GM12878 (cell line): ENCODE measurements at regions not wholly inside any gene's neighbourhood (a gene's known extent, or its start where the extent isn't known, plus 50 kb on each side); places are given as distances from the start of the nearest gene placed in this dataset.

Experiments used
- ATAC-seq: fragments of 200-7000 bp; cut with Tn5 transposase; 3 replicates; pipeline ENCODE4 v1.9.1; 2020; ENCODE audit warnings: mild to moderate bottlenecking, moderate library complexity
- BruUV-seq: library from RNA; stranded (reverse); fragments of 400-500 nt; replicated peaks from 2 replicates; lab custom pipeline; 2021; lab: Mats Ljungman, UMichigan
- CTCF ChIA-PET: fragments of 300-600 bp; sonication (Branson Sonifier 250); formaldehyde crosslinking; extraction: SDS; loops from one replicate; lab custom pipeline; 2021; ENCODE audit warnings: inconsistent platforms; lab: Yijun Ruan, JAX
- POLR2A ChIA-PET: fragments of 350-600 bp; formaldehyde crosslinking; extraction: SDS; loops from one replicate; lab custom pipeline; 2021; ENCODE audit warnings: inconsistent platforms; lab: Charles Lee
- RAD21 ChIA-PET: fragments of 300-600 bp; sonication (Branson Sonifier 250); formaldehyde crosslinking; loops from one replicate; lab custom pipeline; 2023; ENCODE audit warnings: antibody characterized with exemption; ENCODE audit not compliant: unreplicated experiment; lab: Charles Lee
- SMC1A ChIA-PET: fragments of 300-600 bp; sonication (Branson Sonifier 250); formaldehyde crosslinking; loops from one replicate; lab custom pipeline; 2023; ENCODE audit not compliant: unreplicated experiment, uncharacterized antibody; lab: Charles Lee
- DNase-seq: peaks from one replicate; pipeline ENCODE4 v3.0.0-alpha.2; 2011; ENCODE audit warnings: low read depth, low spot score
- FAIRE-seq: peaks from 3 replicates; lab custom pipeline; 2011; peaks lifted over from hg19 to GRCh38; lab: Jason Lieb, UNC
- H2AFZ ChIP-seq: 2 replicates; pipeline ENCODE4 v1.6.0; 2011; ENCODE audit warnings: low read depth, low read length, control low read depth; ENCODE audit not compliant: control insufficient read depth
- H3K27ac ChIP-seq: 2 replicates; pipeline ENCODE4 v1.5.1; 2011; ENCODE audit warnings: control low read depth; ENCODE audit not compliant: control insufficient read depth, insufficient read depth
- H3K27me3 ChIP-seq, 2 experiments: replicated peaks in 1 of 2; 2 replicates each; pipeline versions ENCODE4 v1.6.0 to v1.6.1; 2011; ENCODE audit warnings: low read length in 1 of 2; ENCODE audit not compliant: control insufficient read depth in 2 of 2, insufficient read depth in 2 of 2
- H3K36me3 ChIP-seq, 2 experiments: 2 replicates each; pipeline ENCODE4 v1.5.1; 2011; ENCODE audit warnings: low read length in 1 of 2; ENCODE audit not compliant: control insufficient read depth in 2 of 2, insufficient read depth in 2 of 2
- H3K4me1 ChIP-seq: 2 replicates; pipeline ENCODE4 v1.6.1; 2011; ENCODE audit warnings: mild to moderate bottlenecking, low read length, moderate library complexity, mixed read lengths; ENCODE audit not compliant: control insufficient read depth, insufficient read depth
- H3K4me2 ChIP-seq: 2 replicates; pipeline ENCODE4 v1.6.0; 2011; ENCODE audit warnings: control low read depth; ENCODE audit not compliant: control insufficient read depth, insufficient read depth
- H3K4me3 ChIP-seq: fragments of 200-600 bp; sonication (generic); 2 replicates; pipeline ENCODE4 v1.5.1; 2016
- H3K79me2 ChIP-seq: 2 replicates; pipeline ENCODE4 v1.6.0; 2011; ENCODE audit warnings: low read length; ENCODE audit not compliant: control insufficient read depth, insufficient read depth
- H3K9ac ChIP-seq: 2 replicates; pipeline ENCODE4 v1.8.0; 2011; ENCODE audit warnings: low read length, control low read depth, mixed read lengths; ENCODE audit not compliant: control insufficient read depth, insufficient read depth
- H3K9me3 ChIP-seq: replicated peaks from 3 replicates; pipeline ENCODE4 v1.5.1; 2011; ENCODE audit warnings: mild to moderate bottlenecking, low read length; ENCODE audit not compliant: control insufficient read depth, insufficient read depth
- H4K20me1 ChIP-seq: 2 replicates; pipeline ENCODE4 v1.6.0; 2011; ENCODE audit not compliant: control insufficient read depth, insufficient read depth
- BRCA1 ChIP-seq: IDR thresholded peaks from 2 replicates; pipeline ENCODE4 v1.6.1; 2011; ENCODE audit warnings: low read depth, low read length, improper control_type of control experiment
- E4F1 ChIP-seq: fragments of 450-650 bp; IDR thresholded peaks from 2 replicates; pipeline ENCODE4 v1.6.1; 2018; ENCODE audit warnings: borderline replicate concordance, mild to moderate bottlenecking; ENCODE audit not compliant: partially characterized antibody
- FOS ChIP-seq: IDR thresholded peaks from 3 replicates; pipeline ENCODE4 v1.6.1; 2011; ENCODE audit warnings: borderline replicate concordance; ENCODE audit not compliant: insufficient read length; ENCODE audit errors: extremely low read depth
- FOXM1 ChIP-seq: IDR thresholded peaks from 2 replicates; pipeline ENCODE4 v1.6.1; 2012; ENCODE audit warnings: low read depth, mild to moderate bottlenecking, inconsistent platforms, low read length, moderate library complexity
- HCFC1 ChIP-seq: fragments of 150-350 bp; IDR thresholded peaks from 2 replicates; pipeline ENCODE4 v1.6.1; 2014; ENCODE audit warnings: low read length
- NFXL1 ChIP-seq: fragments of 450-650 bp; IDR thresholded peaks from 2 replicates; pipeline ENCODE4 v1.6.1; 2017; ENCODE audit warnings: antibody characterized with exemption, mild to moderate bottlenecking, borderline replicate concordance
- NKRF ChIP-seq: fragments of 450-650 bp; conservative IDR thresholded peaks from 2 replicates; pipeline ENCODE4 v1.6.1; 2017; ENCODE audit warnings: mild to moderate bottlenecking, moderate library complexity
- PML ChIP-seq: IDR thresholded peaks from 2 replicates; pipeline ENCODE4 v1.6.1; 2012; ENCODE audit warnings: low read length, inconsistent platforms
- POLR2AphosphoS5 ChIP-seq: IDR thresholded peaks from 2 replicates; pipeline ENCODE4 v1.6.1; 2011; ENCODE audit warnings: mild to moderate bottlenecking, low read length, inconsistent platforms
- RAD51 ChIP-seq: fragments of 450-650 bp; IDR thresholded peaks from 2 replicates; pipeline ENCODE4 v1.6.1; 2016; ENCODE audit warnings: moderate library complexity, mild to moderate bottlenecking, inconsistent platforms
- SMAD5 ChIP-seq: IDR thresholded peaks from 2 replicates; pipeline ENCODE4 v1.6.1; 2016; ENCODE audit warnings: antibody characterized with exemption, low read depth
- SMC3 ChIP-seq: IDR thresholded peaks from 2 replicates; pipeline ENCODE4 v1.6.1; 2011; ENCODE audit warnings: low read length, improper control_type of control experiment, borderline replicate concordance
- USF1 ChIP-seq: IDR thresholded peaks from 2 replicates; pipeline ENCODE4 v1.6.1; 2011; ENCODE audit warnings: borderline replicate concordance, low read depth, mild to moderate bottlenecking, moderate library complexity, mixed read lengths, low read length; ENCODE audit not compliant: insufficient read depth; ENCODE audit errors: extremely low read length
- WGBS: methylation state at CpG from one replicate; pipeline ENCODE4 v1.1.6; 2016; ENCODE audit warnings: low lambda C conversion rate; ENCODE audit not compliant: insufficient replicate concordance, insufficient coverage; ENCODE audit errors: missing lambda C conversion rate; 5-methylcytosine and 5-hydroxymethylcytosine counted together
- in situ Hi-C: fragments of 300-500 bp; cut with MboI; formaldehyde crosslinking; loops from 9 replicates; pipeline ENCODE4 v1.14.3; 2018; ENCODE audit warnings: mixed read lengths
- intact Hi-C: fragments of 100-400 bp; cut with micrococcal nuclease; formaldehyde crosslinking; loops from one replicate; pipeline ENCODE4 v1.14.2; 2022; ENCODE audit not compliant: unreplicated experiment

- FAIRE-seq (no peak), ATAC-seq (no peak), DNase-seq (no peak)
- RAD21 ChIA-PET = no interaction called here
- WGBS = 66% methylated on average over 21 of the region's 21 CpGs
- H3K4me3 ChIP-seq = no peak overlapping the region
- BruUV-seq = no TSS peak
- H3K27ac ChIP-seq = no peak overlapping the region
- H4K20me1 ChIP-seq = no peaks in the 10 kb centered on the region
- H3K79me2 ChIP-seq = no peaks in the 10 kb centered on the region
- H3K4me1 ChIP-seq = no peaks in the 10 kb centered on the region
- H3K4me2 ChIP-seq = no peak overlapping the region
- no peaks in the 10 kb centered on the region; the same call in 2 of the 3 replicates for H3K9me3 ChIP-seq
- no peak overlapping the region for H2AFZ ChIP-seq
- intact Hi-C loops = no loop called here
- CTCF ChIA-PET = no interaction called here
- POLR2A ChIA-PET = no interaction called here
- in situ Hi-C loops = loop anchor here (25.0 kb wide), 1 partner anchor 391 kb away; no protein-coding TSS in a partner anchor
- no peaks in the 10 kb centered on the region for H3K36me3 ChIP-seq
- H3K9ac ChIP-seq = no peak overlapping the region
- TF ChIP-seq SMC3 (no peak), HCFC1 (no peak), USF1 (no peak), FOXM1 (no peak), RAD51 (no peak), BRCA1 (no peak), SMAD5 (no peak), PML (no peak), NKRF (no peak), E4F1 (no peak), NFXL1 (no peak), FOS (no peak), POLR2AphosphoS5 (no peak)
- SMC1A ChIA-PET = no interaction called here
- no peaks in the 10 kb centered on the region for H3K27me3 ChIP-seq
These were observed 1736.9 kb downstream of the TP53TG3F start for GRCh38 chr16:35196313-35196712.
